NCI-H2029 (cell line): ENCODE measurements at regions not wholly inside any gene's neighbourhood (a gene's known extent, or its start where the extent isn't known, plus 50 kb on each side); places are given as distances from the start of the nearest gene placed in this dataset.

Source experiments
- DNase-seq: peaks from one replicate; lab custom pipeline; 2025; lab: John Stamatoyannopoulos, UW

DNA sequence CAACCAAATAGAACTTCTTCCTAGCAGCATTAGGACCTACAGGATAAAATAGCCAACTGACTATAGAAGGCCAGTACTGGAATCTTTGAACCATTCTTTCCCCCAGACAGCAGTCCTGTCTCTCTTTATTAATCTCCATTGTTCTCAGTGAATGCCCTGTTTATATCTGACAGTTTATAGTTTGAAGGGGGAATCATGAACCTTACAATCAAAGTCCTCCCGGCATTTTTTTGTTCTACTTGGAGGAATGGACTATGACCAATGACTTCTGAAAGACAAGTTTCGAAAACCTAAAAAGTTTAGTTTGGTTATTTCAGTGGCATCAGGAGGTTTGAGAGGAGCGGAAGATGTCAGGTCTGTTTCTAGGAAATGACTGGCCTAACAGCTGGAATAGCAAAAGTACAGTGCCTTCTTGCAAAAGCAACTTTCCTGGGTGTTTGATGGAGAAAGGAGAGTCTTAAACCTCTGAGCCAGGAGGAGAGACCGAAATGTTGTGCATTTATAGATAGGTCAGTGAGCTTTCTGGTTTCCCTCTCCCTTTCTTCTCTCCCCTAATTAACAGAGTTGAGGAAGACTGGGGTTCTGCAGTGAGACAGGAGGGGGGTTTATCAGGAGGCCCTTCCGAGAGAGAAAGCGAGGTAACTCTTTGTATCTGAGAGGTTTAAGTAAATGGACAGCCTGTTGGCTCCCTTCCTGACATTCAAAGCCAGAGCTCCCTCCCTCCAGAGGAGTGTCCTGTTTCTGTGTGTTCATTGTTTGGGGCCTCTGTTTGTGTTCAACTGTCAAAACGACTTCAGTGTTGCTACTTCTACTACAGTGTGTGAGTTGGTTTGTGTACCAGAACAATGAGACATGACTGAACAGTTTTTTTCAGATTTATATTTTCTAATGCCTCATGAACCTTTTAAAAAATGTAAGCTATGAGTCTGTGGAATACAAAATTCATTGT is 383.0 kb upstream of the RARB start:
- no peak for DNase-seq

DNA sequence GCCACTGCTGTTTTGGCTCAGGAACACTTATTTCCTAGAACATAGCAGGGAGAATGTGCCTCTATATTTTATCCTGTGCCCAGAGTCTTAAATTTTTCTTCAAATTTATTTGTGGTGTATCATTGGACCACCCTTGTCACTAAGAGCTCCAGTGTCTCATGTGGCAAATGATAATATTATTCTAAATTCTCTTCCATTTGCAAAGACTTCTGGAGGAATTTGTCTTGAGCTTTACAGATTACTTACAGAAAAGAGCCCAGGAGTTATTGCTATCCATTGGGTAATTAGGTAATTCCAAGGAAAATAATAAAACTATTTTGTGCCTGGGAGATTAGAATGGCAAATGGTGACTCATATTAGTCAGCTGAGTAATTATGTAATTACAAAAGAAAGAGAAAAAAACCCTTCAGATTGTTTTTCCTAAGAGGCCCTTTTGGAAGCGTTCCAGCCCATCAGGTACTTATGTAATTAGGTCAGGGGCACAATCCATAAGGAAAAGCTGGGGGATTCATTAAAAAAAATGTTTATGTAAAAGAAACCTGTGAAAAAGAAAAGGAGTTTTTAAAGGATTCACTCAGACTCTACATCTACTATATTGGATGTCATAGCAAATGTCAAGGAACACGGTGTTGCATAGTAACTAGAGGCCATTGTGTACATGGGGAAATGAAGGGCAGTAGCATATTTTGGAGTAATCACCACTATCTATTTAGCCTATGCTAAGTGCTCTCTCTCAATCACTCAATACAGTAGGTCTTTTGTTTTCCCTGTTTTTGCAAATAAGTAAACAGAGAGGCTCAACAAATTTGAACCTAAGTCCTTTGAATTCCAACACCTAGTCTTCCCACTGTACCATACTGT is 380.9 kb upstream of the RARB start:
- DNase-seq: no peak

DNA sequence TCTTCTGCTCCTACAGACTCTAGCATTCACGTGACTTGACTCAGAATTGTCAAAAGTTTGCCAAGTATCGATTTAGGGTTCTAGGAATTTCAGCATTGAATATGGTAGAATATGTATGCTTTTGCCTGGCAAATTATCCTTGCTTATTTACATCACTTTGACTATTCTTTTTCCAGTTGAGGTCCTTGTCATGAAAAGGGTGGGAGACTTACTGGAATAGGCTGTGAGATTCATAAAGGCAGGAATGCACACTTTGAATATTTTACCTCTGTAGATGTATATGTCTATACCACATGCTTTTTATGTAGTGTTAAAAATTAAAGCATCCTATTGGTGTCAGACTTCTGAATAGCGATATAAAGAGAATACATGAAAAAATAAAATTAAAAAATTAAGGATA is 378.8 kb upstream of the RARB start:
- DNase-seq: no peak

- no peak for DNase-seq
These were observed 374.7 kb upstream of the RARB start for GRCh38 chr3:25053360-25053759.

DNA sequence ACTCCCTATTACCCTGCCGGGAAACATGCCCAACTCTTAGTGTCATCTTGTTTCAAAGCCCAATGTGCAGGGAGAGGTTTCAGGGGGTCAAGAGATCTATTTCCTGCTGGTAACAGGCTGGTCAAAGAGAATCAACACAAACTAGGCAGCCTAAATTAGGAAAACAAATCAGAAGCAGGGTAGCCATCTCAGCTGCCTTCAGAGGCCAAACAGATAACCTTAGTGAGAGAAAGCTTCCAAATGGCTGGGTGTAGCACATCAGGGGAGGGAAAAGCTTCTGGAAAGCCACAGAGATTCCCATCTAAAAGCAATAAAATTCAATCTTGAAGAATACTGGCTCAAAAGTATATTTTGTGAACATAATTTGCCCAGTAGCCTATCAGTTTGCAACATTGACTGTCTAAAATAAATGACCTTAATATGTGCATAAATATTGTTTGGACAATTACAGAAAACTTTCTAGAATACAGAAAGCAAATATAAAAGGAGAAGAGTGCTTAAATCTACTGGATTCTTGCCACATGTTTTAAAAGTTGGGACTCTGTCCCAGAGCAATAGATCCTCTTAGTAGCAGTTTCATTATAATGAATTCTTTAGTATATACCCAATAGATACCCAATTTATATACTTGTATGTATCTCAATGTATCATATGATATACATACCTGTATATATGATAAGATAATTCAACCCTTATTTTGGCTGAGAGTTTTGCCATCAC is 371.9 kb upstream of the RARB start:
- no peak for DNase-seq

DNA sequence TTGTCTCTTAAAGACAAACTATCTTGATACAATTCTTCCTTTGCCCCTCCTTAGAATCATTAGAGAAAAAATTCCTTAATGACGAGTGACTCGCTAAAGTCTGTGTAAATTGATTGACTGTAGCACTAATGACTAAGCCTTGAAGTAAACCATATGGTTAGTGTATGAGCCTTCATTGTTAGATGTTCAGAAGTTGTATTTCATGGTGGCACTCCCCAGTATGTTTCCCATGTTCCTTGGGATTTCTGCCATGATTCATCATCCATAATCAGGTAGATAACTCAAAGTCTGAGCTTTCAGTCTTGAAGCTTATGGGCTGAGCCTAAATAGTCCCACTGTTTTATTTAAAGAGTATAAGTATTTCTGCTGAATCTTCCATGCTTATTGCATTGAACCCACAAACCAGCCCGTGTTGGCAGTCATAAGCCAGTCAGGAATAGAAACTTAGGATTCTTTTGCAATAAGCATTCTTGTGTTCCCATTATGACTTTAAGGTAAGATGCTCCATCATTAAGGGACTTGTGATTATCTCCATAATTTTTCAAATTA is 371.2 kb upstream of the RARB start:
- no peak for DNase-seq

DNA sequence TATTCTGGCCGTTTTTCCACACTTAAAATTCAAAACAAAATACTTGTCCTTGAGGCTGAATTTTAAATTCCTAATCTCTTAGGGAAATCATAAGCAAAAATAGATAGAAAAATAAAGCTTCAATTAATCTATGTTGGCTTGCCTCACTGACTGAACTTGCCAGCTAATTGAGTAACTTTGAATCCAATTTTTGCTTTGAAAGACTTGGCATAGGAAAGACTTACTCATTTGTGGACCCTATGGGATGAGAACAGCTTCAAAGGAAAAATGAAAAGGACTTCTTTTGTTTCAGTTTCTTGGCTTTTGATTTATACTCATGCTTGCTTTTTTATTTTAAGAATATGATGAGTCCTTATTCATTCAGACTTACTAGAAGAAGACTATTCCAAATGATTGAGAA is 370.7 kb upstream of the RARB start:
- DNase-seq: no peak

- no peak for DNase-seq
These were observed 363.4 kb upstream of the RARB start for GRCh38 chr3:25064681-25065080.

DNA sequence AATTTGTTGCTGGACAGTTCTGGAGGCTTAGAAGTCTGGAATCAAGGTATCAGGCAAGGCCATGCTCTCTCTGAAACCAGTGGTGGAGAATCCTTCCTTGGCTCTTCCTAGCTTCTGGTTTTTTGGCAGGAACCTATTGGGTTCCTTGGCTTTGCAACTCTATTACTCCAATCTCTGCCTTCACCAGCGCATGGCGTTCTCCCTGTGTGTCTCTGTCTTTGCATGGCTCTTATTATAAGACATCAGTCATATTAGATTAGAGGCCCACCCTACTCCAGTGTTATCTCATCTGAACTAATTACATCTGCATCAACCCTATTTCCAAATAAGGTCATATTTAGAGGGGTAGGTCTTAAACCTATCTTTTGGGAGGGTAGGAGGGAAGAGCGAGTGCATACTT is 358.1 kb upstream of the RARB start:
- DNase-seq: no peak

- no peak for DNase-seq
These were observed 356.2 kb upstream of the RARB start for GRCh38 chr3:25071846-25072245.

DNA sequence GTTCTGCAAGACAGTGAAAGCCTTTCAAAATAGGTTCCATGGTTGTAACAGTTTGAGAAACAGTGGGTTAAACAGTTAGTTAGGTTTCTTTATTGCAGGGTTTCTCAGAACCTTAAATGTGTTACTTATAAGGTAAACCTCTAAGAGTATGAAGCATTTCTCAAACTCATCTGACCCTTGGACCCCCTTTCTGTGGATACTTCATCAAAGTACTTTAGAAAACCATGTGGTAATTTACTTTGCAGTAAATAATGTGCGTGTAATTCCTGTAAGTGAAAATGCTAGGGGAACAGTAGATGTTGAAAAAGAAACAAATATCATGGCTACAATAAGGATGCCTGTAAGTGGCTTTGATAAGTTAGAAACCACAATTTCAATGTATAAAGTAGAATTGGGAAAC is 354.6 kb upstream of the RARB start:
- DNase-seq: no peak

DNA sequence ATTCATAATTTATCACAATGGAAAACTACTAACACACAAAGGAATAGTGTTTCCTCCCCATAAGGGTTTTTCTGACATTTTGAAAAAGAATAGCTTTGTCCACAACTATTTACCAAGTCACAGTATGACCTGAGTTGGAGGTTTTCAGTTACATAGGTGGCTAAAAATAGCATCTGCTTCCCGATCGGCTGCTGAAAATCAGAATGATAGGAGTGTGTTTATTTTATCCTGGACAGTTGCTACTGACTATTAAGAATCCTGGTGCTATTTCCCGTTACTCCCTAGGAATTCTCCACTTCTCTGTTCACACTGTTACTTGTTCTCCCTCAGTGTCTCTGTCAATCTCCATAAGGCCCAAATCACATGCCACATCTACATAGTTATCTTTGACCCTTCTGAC is 353.9 kb upstream of the RARB start:
- DNase-seq: no peak

DNA sequence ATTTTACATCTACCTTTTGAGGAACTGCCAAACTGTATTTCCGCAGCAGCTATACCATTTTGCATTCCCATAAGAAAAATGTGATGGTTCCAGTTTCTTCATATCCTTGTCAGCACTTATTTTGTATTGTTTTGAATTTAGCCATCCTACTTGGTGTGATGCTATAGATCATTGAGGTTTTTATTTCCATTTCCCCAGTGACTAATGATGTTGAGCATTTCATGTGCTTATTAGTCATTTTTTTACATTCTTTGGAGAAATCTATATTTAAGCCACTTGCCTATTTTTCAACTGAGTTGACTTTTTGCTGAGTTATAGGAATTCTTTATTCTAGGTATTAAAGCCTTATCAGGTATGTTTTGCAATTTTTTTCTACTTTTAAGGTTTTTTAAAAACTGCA is 347.6 kb upstream of the RARB start:
- no peak for DNase-seq

DNA sequence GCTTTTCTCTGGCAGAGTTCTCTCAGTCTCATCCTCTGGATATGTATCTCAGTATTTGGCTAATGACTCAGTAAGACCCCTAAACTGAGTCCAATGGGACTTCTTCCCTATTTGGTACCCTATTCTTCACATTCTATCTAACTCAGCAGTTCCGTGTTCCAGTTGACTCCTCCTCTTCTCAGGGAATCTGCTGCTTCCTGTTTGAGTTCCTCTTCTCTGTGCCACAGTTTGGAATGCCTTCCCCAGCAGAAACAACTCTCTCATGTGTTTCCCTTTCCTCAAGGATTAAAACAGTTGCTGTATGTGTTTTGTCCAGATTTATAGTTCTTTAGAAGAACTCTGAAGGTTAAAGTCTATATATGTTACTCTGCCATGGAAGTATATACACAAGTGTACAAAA is 344.0 kb upstream of the RARB start:
- no peak for DNase-seq

DNA sequence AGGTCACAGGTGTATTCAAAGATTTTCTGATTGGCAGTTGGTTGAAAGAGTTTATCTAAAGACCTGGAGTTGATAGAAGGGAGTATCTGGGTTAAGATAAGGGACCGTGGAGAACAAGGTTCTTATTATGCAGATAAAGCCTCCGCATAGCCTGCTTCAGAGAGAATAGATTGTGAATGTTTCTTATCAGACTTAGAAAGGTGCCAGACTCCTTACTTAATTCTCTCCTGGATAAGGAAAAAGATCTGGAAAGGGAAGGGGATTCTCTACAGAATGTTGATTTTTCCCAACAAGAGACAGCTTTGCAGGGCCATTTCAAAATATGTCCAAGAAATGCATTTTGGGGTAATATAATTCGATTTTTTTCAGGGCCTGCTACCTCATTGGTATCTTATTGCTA is 341.3 kb upstream of the RARB start:
- DNase-seq: no peak

DNA sequence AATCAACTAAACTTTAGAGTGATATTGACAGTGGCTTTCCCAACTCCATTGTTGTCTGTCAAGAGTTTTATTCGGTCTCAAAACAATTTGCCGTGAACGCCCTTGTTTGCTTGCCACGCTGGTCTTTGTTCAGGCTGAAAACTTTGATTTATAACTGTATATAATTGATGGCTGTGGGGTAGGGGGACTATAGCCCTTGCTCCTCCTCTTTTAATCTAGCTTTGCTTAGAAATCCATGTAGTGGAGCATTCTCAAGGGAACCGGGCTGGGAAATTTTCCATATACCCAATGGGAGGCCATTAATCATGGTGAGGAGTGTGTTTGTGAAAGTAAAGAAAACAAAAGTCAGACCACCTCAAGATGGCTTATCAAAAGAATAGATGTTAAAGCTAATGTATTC is 339.8 kb upstream of the RARB start:
- no peak for DNase-seq

GRCh38 chr3:25090698-25091453 is 337.2 kb upstream of the RARB start:
- no peak for DNase-seq

- no peak for DNase-seq
These were observed 336.1 kb upstream of the RARB start for GRCh38 chr3:25091934-25092333.

DNA sequence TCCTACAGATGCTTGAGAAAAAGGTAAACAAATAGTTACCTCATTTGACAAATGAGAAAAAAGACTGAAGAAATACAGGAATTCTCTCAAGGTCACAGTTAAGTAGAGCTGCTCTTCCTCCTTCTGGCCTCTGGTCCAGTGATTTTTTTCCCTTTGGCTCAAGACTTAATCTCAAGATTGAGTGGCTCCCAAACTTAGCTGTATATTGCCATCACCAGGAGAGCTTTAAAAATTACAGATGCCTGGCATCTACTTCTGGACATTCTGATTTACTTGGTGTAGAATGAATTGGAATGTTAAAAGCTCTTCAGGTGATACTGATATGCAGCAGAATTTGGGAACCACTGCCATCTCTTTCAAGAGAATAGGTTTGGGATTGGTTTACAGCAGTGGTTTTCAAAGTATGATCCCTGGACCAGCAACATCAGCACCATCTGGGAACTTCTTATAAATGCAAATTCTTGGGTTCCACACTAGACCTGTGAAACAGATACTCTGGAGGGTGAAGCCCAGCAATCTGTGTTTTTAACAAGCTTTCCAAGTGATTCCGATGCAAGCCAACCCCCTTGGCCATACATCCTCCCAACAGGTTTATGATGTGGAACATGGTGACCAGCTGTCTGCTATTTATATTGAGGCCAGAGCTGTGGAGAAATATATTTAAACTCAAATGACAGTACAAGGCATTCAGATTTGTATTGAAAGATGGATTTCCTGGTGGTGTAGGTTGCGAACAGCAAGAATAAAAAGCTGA is 333.0 kb upstream of the RARB start:
- DNase-seq: no peak

DNA sequence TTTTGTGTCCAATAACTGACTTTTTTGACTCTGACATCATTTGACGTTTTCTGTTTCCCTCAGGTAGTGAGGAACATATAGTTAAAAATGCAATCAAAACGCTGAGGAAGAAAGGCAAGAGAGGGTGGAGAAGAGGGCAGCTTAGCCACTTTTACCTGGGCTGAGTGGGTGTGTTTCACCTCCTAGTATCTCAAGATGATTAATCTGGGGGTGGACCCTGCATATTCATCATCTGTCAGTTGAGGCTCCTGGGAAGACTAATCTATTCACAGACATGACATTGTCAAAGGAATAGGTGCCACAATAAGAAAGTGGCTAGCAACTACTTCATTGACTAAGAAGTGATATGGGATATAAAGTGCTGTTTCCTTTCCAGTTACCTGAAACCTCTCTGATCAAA is 331.5 kb upstream of the RARB start:
- no peak for DNase-seq

GRCh38 chr3:25097023-25097422 is 331.0 kb upstream of the RARB start:
- DNase-seq: no peak
